ENCODE measurements at regions not wholly inside any gene's neighbourhood (a gene's known extent, or its start where the extent isn't known, plus 50 kb on each side); places are given as distances from the start of the nearest gene placed in this dataset.

DNA sequence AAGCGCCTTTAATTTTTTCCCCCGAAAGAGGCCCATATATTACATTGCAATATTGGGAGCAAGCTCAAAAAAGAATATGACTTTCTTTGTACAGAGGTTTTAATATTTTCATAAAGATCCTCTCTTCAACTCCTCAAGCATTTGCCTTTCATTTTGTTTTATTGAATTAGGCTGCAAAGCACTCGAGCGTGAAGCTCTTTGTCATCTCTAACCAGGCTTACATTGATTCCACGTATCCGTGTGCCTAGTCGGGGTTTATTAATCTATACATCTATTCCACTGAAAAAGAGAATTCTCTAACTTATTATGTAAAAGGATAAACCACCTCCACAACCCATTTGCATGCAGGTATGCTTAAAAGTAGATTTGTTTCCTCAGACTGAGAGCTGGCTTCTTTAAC lies 234.8 kb upstream of the TMPO start:
- no peak for DNase-seq (ENCODE audit: low read depth)

DNA sequence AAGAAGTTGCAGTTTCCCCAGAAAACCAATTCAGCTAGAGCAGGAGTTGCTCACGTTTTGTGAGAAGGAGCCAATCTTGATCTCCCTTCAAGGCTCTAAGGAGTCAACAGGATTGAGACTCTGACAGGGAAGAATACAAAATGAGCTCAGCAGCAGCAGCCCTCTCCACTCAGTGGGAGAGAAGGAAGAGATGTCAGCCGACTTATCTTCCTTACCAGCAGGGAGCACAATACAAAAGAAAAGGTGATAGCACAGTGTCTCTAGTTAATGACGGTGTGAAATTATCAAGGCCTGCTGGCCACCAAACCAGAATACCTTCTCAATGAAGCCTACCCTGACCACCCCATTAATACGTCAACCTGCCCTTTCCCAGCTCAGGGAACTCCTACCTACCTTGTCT lies 223.6 kb upstream of the TMPO start:
- no peak for DNase-seq (ENCODE audit: low read depth)

DNA sequence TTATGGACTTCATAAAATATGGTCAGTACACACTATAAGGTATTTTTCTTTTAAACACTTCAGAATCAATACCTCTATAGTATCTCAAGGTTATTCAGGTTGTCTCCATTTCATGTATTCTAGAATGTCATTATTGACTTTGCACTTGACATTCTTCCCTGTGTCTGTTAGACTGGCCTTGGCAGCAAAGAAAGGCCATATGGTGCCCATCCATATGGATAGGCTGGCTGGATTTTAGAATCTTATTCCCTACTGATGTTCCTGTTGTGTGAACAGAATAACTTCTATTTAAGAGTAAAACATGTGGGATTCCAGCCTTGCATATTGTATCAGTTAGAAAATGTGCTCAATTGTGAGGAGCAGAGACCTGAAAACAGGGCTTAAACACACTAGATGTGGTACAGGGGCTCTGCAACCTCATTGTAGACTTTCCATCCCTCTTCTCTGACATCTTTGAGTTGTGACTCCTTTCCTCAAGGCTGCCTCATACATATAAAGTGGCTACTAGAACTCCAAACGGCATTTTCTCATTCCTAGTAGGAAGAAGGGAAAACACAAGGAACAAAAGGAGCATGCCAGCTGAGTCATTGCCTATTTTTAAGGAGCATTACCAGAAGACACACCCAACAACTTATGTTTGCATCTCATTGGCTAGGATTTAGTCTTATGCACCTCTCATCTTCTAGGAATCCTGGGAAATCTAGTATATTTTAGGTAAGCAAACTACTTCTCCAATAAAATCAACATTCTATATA lies 221.2 kb upstream of the TMPO start:
- no peak for DNase-seq (ENCODE audit: low read depth)

DNA sequence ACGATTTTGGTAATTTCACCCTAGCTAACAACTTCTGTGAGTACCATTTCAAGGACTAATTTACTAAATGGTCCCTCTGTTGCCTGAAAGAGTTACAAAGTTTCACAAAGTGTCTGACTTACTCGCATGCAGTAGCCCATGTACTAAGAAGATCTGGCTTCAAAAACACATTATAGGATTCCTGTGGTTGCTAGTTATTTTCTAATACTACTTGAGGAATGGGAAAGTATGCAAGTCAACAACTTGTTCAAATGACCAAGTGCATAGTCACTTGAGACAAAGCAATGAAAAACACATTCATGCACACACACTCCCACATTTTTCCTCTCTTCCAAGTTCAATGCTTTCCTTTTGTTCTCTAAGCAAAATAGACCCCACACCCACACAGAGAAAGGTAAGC lies 219.7 kb upstream of the TMPO start:
- no peak for DNase-seq (ENCODE audit: low read depth)

DNA sequence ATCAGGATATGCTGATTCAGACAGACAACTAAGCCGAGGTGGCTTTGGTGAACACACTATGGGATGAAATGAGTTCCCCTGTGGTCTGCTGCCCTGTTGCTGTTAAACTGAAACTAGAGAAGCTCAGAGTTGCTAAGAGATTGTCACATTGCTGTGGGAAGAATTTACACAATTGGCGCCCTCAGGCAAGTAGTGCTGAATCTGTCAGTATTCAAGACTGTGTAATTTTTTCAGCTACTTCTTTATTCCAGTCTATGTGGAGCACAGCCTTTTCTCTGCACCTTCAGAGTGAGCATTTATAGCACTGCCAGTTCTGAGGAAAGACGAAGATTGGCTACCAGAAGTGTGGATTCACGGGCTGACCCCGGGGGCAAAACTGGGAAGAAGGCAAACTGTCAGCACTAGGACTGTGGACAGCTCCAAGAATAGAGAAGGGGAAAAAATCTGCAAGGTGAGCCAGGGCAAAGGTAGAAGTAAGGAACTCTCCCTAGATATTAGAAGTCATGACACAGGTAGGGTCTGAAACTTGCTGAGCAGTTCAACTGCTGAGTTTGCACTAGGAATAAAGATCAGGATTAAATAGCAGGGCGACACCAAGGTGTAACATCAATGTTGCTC lies 218.8 kb upstream of the TMPO start:
- DNase-seq (ENCODE audit: low read depth), result no peak

DNA sequence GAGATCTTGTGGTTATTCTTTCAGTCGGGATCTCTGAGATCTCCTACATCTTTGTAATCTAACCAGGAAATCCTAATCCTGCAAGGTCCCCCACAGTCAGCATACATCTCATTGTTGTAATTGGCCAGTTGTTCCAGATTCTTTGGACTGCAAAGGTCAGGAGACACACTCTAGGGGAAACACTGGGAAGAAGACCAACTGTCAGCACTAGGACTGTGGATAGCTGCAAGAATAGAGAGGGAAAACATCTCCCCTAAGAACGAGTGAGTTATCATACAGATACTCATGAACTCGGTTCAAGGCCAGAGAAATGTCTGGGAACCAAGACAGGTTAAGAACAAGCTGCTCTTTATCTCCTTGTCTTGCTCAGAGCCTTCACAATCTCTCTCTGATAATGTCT lies 217.9 kb upstream of the TMPO start:
- DNase-seq (ENCODE audit: low read depth), result no peak

DNA sequence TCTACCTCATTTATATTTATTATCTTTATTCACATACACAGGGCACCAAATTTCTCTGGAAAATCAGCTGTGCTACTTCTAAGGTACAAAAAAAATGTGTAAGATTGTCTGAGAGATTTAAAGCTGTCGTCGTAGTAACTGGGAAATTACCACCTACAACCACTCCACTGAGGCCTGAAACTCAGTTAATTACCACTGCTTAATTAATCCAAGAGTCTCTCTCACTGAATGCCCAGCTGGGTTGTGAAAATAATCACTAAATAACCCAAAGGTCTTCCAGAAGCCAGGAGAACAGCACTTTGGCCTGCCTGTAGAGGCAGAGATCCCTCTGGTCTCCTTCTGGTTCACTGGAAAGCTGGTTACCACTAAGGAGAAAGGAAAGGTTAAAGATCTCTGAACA lies 207.2 kb upstream of the TMPO start:
- DNase-seq (ENCODE audit: low read depth), result no peak

DNA sequence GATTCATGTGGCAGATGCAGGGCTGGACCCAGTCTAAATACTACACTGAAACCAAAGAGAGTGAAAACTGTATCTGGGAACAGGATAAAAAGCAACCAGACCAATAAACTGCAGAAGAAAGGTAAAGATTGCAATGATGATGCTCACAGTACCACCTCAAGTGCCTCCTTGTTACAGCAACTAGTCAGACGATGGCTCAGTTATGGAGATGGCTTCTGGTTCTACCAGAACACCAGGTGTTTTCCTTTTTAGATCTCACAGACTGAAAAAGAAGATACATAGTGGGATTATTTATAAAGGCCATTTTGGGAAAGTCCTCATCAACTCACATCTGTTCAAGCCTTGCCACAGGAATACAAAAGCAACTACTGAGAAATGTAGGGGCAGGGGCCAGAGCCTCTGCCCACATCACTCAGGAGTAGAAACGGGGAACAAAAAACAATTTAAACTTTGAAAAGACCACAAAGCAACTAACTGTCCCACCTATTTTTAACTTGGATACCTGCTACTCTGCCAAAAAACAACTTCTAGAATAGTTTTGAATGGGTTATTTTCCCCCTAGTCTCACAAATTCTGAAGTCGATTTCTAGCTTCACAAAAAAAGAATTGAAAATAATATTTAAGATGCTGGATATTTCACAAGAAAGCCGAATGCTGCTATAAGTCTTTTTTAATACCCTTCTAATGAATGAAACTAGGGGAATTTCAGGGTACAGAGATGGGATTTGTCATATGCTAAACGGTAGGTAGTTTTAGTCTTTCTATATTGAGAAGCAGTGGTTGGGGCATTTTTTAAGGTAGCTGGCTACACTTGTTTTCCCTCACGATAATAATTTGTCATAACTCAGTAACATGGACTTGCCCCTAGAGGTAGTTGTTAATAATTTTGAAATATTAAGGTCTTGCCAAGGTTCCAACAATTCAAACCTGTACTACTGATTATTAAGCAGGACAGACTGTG lies 197.2 kb upstream of the TMPO start:
- DNase-seq (ENCODE audit: low read depth), result no peak

DNA sequence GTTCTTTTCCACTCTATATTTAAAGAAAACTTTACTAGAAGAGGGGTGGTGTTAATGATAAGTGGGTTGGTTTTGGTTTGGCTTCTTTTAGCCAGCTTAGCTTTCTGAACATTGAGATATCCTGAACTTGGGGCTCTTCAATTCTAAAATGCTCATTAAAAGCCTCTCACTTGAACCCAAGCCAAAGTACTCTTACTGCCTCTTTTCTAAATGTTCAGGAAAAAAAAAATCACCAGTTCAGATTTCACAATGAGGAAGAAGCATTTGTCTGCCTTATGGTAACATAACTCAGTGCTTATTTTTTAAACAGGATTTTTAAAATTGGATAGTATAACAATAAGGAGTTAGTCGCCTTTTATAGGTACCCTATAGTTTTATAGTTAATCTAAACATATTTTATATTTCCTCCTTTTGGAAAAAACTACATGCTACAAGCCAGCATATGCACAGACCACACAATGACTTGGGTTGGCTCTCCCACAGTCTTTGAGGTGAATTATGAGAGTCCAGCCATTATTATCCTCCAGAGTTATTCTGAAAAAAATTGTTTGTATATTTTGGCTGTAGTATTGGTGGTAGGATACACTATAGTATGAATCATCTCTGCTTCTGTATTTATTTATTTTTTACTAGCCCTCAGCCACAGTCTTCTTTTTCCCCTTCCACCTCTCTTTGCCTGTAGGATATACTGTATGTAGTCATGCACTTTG lies 195.5 kb upstream of the TMPO start:
- DNase-seq (ENCODE audit: low read depth), result no peak

DNA sequence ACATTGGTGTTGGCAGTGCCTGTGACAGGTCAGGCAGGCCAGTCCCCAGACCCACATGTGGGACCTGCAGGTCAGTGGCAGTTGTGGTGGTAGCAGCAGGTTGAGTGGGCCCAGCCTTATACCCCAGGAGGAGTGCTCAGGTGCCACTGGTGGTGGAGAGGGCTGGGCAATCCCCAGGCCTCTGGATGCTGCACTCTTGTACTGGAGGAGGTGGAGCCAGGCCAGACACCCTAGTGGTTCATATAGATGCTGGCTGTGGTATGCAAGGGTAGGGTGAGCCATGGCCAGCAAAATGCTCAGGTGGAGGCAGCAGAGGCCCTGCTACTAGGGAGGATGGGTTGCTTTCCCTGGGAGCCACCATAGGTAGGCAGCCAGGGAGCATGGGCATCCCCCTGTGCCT lies 190.4 kb upstream of the TMPO start:
- no peak for DNase-seq (ENCODE audit: low read depth)

DNA sequence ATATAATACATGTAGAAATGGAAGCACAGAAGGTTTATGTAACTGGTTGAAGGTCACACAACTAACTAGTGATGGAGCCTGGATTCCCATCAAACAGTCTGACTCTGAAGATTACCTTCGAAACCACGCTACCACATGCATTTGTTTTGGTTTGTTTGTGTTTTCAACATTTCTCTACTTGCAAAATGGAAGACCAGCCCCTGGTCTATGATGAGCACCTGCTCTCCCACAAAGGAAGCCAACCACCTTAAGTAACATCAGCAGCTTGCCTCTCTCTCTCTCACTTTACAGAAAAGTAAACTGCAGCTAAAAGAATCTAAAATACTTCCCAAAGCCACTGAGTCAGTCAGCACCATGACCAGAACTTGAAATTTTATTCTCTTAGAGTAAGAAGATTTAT lies 186.9 kb upstream of the TMPO start:
- DNase-seq (ENCODE audit: low read depth), result no peak

DNA sequence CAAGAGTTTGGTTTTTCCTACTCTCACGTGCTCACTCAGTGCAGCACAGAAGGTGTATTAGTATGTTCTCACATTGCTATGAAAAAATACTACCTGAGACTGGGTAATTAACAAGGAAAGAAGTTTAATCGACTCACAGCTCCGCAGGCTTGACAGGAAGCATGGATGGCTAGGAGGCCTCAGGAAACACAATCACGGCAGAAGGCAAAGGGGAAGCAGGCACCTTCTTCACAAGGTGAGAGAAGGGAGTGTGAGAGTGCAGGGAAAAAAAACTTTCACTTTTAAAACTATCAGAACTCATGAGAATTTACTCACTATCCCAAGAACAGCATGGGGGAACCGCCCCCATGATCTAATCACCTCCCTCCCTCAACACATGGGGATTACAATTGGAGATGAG lies 185.8 kb upstream of the TMPO start:
- no peak for DNase-seq (ENCODE audit: low read depth)

DNA sequence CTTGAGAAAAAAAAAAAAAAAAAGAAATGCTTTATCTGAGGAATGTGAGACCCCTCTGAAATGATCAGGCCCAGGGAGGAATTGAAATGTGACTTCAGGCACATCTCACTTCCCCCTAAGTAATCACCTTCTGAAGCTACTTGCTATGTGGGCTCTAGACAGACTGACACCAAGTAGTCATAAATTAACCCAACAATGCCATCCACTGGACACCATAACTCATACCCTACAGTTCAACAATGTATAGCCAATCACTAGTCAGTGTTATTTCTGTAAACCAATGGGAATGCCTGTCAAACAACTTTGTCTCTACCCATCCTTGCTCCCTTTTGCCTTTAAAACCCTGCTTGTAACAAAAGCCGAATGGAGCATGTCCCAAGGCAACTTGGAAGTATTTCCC lies 182.7 kb upstream of the TMPO start:
- DNase-seq (ENCODE audit: low read depth), result no peak

DNA sequence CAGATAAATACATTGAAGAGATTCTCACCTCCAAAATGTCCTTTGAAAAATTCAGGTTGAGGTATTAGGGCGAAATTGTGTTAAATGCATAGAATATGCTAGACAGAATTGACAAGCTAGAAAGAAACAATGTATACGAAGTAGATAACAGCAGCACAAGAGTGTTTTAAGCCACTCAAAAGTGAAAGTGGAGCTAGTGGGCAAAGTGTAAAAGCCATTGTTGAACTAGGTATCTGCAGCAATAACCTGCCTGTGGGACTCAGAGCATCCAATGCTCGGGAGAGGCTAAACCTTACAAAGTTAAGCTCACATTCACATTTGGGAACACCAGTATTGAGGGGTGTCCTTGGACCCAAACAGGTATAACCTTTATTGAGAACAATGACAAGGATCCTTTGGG lies 180.6 kb upstream of the TMPO start:
- no peak for DNase-seq (ENCODE audit: low read depth)

DNA sequence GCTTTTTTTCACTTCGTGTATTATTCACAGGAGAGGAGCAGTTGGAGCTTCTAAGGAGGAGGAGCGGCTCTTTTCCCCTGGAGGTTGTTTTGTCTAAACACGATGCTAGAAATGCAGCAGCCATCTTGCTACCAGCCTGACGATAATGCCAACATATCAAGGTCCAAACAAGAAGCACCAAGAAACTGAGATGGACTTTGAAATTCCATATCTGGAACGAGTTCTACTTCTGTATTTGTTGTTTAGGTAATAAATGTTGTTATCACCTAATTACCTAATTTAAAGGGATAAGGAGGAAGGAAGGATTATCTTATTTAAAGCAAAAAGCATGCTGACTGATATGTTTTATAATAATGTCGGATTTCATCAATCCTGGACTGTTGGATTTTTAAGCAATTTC lies 174.4 kb upstream of the TMPO start:
- no peak for DNase-seq (ENCODE audit: low read depth)

DNA sequence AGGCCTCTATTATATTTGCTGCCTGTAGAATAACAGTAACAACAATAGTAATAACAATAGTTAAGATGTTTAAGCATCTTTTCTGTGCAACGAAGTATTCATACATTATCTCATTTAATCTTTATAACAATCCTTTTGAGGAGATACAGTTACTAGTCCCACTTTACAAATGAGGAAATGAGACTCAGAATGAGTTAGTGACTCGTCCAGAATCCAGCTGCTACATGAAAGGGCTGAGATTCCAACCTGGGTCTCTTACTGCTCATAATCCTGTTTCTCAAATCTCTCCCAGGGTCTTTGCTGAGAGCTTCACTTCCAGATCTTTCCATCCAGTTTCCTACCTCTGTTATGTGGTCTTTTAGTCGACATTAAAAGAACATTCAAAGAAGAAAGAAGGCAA lies 173.7 kb upstream of the TMPO start:
- no peak for DNase-seq (ENCODE audit: low read depth)

DNA sequence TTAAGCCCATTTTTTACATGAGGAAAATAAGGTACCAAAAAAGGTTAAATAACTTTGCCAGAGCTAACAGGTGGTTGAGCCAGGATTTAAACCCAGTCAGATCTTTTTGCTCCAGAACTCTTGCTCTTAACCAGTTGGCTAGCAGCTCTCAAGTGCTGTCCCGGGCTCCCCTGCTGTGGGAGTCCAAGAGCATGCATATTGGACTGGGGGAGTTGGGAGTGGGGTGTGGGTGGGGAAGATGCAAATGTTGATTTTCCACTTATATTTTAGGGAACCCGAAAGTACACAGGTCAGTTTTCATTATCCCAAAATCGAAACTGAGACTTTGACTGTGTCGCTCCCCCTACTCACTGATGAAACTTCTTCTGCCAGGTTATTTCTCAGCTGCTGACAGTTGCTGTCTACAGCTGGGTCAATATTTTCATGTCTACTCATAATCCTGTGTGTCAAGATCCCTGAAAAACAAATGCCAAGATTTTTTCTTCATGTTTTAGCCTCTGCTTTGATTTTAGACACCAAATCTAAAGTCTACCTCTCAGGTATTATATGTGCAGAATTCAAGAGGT lies 172.3 kb upstream of the TMPO start:
- no peak for DNase-seq (ENCODE audit: low read depth)

DNA sequence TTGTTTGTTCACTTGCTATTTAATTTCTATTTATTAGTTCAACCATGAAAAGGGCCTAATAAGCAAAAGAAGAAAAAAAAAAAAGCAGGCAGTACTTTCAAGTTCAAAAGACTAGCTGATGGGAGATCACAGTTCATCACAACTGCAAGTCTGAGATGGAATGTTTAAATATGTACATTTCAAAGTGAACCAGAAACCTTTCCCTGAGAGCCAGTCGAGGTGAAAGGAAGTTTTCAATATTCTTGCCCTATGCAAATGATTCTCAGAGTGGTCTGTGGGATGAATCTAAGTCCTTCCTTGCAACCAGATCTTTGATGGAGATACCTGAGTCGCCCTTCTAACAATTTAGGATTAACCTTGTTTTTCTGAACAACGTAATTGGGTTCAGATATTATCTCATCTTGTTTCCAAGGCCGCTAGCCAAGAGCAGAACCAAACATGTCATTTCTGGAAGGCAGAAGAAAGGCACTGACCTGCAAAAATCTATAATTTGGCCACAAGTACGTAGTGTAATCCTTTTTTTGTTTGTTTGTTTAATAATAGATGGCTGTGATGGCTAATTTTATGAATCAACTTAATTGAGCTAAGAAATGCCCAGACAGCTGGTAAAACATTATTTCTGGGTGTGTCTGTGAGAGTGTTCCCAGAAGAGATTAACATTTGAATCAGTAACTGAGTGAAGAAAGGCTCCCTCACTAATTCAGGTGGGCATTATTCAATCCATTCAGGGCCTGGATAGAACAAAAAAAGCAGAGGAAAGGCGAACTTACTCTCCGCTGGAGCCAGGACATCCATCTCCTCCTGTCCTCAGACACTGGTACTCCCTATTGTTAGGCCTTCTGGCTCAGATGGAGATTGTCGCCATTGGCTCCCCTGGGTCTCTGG lies 171.1 kb upstream of the TMPO start:
- DNase-seq (ENCODE audit: low read depth), result no peak

DNA sequence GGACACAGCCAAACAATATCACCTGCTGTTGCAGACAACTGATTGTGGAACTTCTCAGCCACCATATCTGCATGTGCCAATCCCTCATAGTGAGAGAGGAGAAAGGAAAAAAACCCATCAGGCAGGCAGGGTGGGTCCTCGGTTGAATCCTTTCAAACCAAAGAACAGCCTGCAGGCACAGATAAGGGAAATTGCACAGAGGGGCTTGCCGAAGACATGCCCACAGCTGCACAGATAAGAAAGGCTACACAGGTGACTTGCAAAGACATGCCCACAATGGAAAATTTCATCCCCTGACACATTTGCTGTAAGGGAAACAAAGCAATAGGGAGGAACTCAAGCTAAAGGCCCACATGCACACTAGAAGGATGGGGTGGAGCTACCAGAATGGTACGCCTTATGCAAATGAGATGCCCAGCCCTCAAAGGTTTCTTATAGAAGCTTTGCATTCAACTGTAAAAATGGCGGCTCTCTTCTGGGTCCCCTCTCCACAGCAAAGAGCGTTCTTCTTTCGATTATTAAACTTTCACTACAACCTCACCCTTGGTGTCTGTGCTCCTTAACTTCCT lies 170.0 kb upstream of the TMPO start:
- no peak for DNase-seq (ENCODE audit: low read depth)

DNA sequence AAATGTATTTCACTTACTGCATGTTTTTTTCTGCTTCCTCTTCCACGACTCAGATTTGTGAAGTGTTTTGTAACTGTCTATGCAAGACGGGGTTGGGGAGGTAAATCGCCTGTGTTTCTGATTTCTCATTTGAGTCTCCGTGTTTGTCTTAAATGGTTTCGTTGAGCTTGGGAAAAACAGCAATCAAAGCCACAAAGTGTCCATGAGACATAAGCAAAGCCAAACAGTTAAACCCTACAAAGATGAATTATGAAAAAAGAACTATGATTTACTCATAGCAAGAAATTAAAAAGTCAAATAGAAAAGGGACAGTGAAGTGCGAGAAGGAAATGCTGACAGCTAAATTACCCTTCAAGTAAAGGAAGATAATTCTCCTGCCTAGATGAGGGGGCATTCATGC lies 164.3 kb upstream of the TMPO start:
- DNase-seq (ENCODE audit: low read depth), result no peak

DNA sequence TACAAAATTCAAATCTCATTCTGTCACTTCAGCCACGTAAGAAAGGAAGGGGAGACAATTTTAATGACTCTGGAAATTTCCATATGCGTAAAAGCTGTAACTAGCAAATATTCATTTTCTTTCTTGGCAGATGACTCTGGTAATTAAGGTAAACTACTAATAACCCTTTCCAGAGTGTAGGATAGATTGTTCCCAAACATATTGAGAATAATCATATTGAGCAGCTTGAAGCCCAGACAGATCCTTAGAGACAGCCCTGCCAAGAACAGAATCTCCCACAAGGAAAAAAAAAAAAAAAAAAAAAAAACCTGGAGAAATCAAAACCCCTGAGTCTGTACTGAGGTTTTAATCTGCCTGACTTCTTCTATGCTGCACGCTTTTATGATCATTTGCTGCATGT lies 163.6 kb upstream of the TMPO start:
- no peak for DNase-seq (ENCODE audit: low read depth)

All from GM04504 (cell line).